Neural cell (in vitro differentiated cells): ENCODE measurements at regions not wholly inside any gene's neighbourhood (a gene's known extent, or its start where the extent isn't known, plus 50 kb on each side); places are given as distances from the start of the nearest gene placed in this dataset.

Source experiments
- H2AFZ ChIP-seq: fragments of 200-600, 300-800 bp; sonication (generic), shearing (Covaris generic); 2 replicates; pipeline ENCODE4 v1.6.0; 2014; ENCODE audit warnings: low read depth, mild to moderate bottlenecking, antibody characterized with exemption, low read length, moderate library complexity
- H3F3A ChIP-seq: fragments of 200-600 bp; shearing (Covaris generic); 2 replicates; pipeline ENCODE4 v1.6.1; 2016; ENCODE audit warnings: mild to moderate bottlenecking, moderate library complexity, mixed read lengths, antibody characterized with exemption, low read length; ENCODE audit not compliant: insufficient read depth, poor library complexity, severe bottlenecking
- H3K27ac ChIP-seq: fragments of 200-600, 300-800 bp; sonication (generic), shearing (Covaris generic); 2 replicates; pipeline ENCODE4 v1.5.1; 2014; ENCODE audit warnings: mild to moderate bottlenecking, low read length, moderate library complexity
- H3K27me3 ChIP-seq: fragments of 300-800, 200-600 bp; sonication (generic), shearing (Covaris generic); 2 replicates; pipeline ENCODE4 v1.6.0; 2014; ENCODE audit warnings: mild to moderate bottlenecking, low read depth, low read length, moderate library complexity; ENCODE audit not compliant: insufficient read depth
- H3K36me3 ChIP-seq: fragments of 300-800, 200-600 bp; sonication (generic), shearing (Covaris generic); 2 replicates; pipeline ENCODE4 v1.5.1; 2014; ENCODE audit warnings: mild to moderate bottlenecking, antibody characterized with exemption, low read length, moderate library complexity; ENCODE audit not compliant: insufficient read depth
- H3K4me2 ChIP-seq: fragments of 300-800, 200-600 bp; sonication (generic), shearing (Covaris generic); 2 replicates; pipeline ENCODE4 v1.6.0; 2014; ENCODE audit warnings: mild to moderate bottlenecking, low read length
- H3K4me3 ChIP-seq: fragments of 300-800, 200-600 bp; sonication (generic), shearing (Covaris generic); 2 replicates; pipeline ENCODE4 v1.5.1; 2014; ENCODE audit warnings: mild to moderate bottlenecking, low read length, moderate library complexity
- H3K79me2 ChIP-seq: fragments of 200-600 bp; shearing (Covaris generic); replicated peaks from 2 replicates; pipeline ENCODE4 v1.6.0; 2014; ENCODE audit warnings: mild to moderate bottlenecking, low read length, moderate library complexity; ENCODE audit not compliant: insufficient read depth
- H3K9ac ChIP-seq: fragments of 300-800, 200-600 bp; sonication (generic), shearing (Covaris generic); 2 replicates; pipeline ENCODE4 v1.6.1; 2016; ENCODE audit warnings: mild to moderate bottlenecking, low read length, mixed read lengths
- H3K9me2 ChIP-seq: fragments of 200-600 bp; shearing (Covaris generic); 2 replicates; pipeline ENCODE4 v1.6.1; 2016; ENCODE audit warnings: mild to moderate bottlenecking, low read length, mixed read lengths; ENCODE audit not compliant: insufficient read depth
- H3K9me3 ChIP-seq: fragments of 200-600, 300-800 bp; sonication (generic), shearing (Covaris generic); 2 replicates; pipeline ENCODE4 v1.6.1; 2016; ENCODE audit warnings: mild to moderate bottlenecking, mixed run types, low read length, moderate library complexity, mixed read lengths
- H4K20me1 ChIP-seq: fragments of 200-600 bp; shearing (Covaris generic); 2 replicates; pipeline ENCODE4 v1.6.1; 2016; ENCODE audit warnings: mild to moderate bottlenecking, mixed run types; ENCODE audit not compliant: insufficient read depth
- CTCF ChIP-seq: fragments of 450-650 bp; IDR thresholded peaks from 2 replicates; pipeline ENCODE4 v1.5.1; 2014; ENCODE audit warnings: antibody characterized with exemption, mild to moderate bottlenecking, moderate library complexity; ENCODE audit not compliant: poor library complexity, severe bottlenecking
- EP300 ChIP-seq: fragments of 450-650 bp; conservative IDR thresholded peaks from 2 replicates; pipeline ENCODE4 v1.6.1; 2014; ENCODE audit warnings: antibody characterized with exemption, mild to moderate bottlenecking, moderate library complexity; ENCODE audit not compliant: poor library complexity, severe bottlenecking
- EZH2 ChIP-seq: fragments of 200-600, 300-800 bp; shearing (Covaris generic), sonication (generic); IDR thresholded peaks from 2 replicates; pipeline ENCODE4 v1.6.1; 2014; ENCODE audit warnings: antibody characterized with exemption, low read length, borderline replicate concordance, mild to moderate bottlenecking; ENCODE audit not compliant: insufficient read depth, poor library complexity, severe bottlenecking
- MXI1 ChIP-seq: fragments of 450-650 bp; conservative IDR thresholded peaks from 2 replicates; pipeline ENCODE4 v1.6.1; 2014; ENCODE audit warnings: antibody characterized with exemption, mild to moderate bottlenecking; ENCODE audit not compliant: poor library complexity, severe bottlenecking
- POLR2AphosphoS5 ChIP-seq: IDR thresholded peaks from 2 replicates; pipeline ENCODE4 v1.6.1; 2012
- RAD21 ChIP-seq: fragments of 450-650 bp; conservative IDR thresholded peaks from 2 replicates; pipeline ENCODE4 v1.6.1; 2014; ENCODE audit warnings: antibody characterized with exemption, mild to moderate bottlenecking, moderate library complexity
- SMC3 ChIP-seq: fragments of 450-650 bp; conservative IDR thresholded peaks from 2 replicates; pipeline ENCODE4 v1.6.1; 2014; ENCODE audit warnings: antibody characterized with exemption, mild to moderate bottlenecking, moderate library complexity; ENCODE audit not compliant: poor library complexity
- TAF1 ChIP-seq: IDR thresholded peaks from 2 replicates; pipeline ENCODE4 v1.6.1; 2012; ENCODE audit warnings: low read depth
- TF ChIP-seq, protein P1 (sequence below): IDR thresholded peaks from 2 replicates; pipeline ENCODE4 v1.6.1; 2012; ENCODE audit warnings: borderline replicate concordance

DNA sequence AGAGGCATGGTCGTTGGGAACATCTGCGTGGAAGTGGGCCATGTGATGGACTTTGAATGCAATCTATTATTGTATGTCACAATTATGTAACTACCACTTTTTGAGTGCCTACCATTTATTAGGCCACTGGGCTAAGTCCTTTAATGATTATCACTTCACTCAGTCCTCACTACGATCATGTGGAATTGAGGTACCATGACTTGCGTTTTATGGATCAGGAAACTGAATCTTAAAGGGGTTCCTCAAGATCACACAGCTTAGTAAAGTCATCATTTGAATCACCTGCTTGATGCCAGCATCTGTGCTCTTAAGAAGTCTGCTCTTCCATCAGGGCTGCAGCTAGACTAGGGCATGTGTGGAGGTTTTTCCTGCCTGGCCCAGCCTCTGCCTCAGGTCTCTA is 136.7 kb downstream of the DAD1 start:
- no peak overlapping the region for H3K9ac ChIP-seq
- H3K4me2 ChIP-seq, result no peak overlapping the region
- no peak overlapping the region for H3K4me3 ChIP-seq
- no peaks in the 10 kb centered on the region for H3K79me2 ChIP-seq
- no peak overlapping the region for H2AFZ ChIP-seq
- H3K9me2 ChIP-seq, result peaks cover 2% of the 10 kb centered on the region
- no peaks in the 10 kb centered on the region for H4K20me1 ChIP-seq
- no peak overlapping the region for H3K27ac ChIP-seq
- H3K27me3 ChIP-seq, result no peaks in the 10 kb centered on the region
- no peaks in the 10 kb centered on the region for H3K36me3 ChIP-seq
- no peaks in the 10 kb centered on the region for H3K9me3 ChIP-seq
- TF ChIP-seq, protein P1, sequence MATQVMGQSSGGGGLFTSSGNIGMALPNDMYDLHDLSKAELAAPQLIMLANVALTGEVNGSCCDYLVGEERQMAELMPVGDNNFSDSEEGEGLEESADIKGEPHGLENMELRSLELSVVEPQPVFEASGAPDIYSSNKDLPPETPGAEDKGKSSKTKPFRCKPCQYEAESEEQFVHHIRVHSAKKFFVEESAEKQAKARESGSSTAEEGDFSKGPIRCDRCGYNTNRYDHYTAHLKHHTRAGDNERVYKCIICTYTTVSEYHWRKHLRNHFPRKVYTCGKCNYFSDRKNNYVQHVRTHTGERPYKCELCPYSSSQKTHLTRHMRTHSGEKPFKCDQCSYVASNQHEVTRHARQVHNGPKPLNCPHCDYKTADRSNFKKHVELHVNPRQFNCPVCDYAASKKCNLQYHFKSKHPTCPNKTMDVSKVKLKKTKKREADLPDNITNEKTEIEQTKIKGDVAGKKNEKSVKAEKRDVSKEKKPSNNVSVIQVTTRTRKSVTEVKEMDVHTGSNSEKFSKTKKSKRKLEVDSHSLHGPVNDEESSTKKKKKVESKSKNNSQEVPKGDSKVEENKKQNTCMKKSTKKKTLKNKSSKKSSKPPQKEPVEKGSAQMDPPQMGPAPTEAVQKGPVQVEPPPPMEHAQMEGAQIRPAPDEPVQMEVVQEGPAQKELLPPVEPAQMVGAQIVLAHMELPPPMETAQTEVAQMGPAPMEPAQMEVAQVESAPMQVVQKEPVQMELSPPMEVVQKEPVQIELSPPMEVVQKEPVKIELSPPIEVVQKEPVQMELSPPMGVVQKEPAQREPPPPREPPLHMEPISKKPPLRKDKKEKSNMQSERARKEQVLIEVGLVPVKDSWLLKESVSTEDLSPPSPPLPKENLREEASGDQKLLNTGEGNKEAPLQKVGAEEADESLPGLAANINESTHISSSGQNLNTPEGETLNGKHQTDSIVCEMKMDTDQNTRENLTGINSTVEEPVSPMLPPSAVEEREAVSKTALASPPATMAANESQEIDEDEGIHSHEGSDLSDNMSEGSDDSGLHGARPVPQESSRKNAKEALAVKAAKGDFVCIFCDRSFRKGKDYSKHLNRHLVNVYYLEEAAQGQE, result no peak
- TF ChIP-seq EP300 (no peak), POLR2AphosphoS5 (no peak), EZH2 (no peak), TAF1 (no peak), CTCF (no peak), SMC3 (no peak), RAD21 (no peak), MXI1 (no peak)
- no peaks in the 10 kb centered on the region for H3F3A ChIP-seq

GRCh38 chr14:22450266-22450665 is 138.8 kb downstream of the DAD1 start:
- TF ChIP-seq EZH2 (no peak), CTCF (no peak), POLR2AphosphoS5 (no peak), RAD21 (no peak), EP300 (no peak), TAF1 (no peak), MXI1 (no peak), SMC3 (no peak)
- TF ChIP-seq, protein P1, result no peak
- Histone ChIP-seq H3K36me3 (no peaks in the 10 kb centered on the region), H3K27me3 (no peaks in the 10 kb centered on the region), H3K79me2 (no peaks in the 10 kb centered on the region), H3K9ac (no peak overlapping the region), H3K27ac (no peak overlapping the region), H3F3A (no peaks in the 10 kb centered on the region), H3K9me3 (no peaks in the 10 kb centered on the region), H3K4me3 (no peak overlapping the region), H4K20me1 (no peaks in the 10 kb centered on the region), H2AFZ (no peak overlapping the region), H3K9me2 (peaks cover 2% of the 10 kb centered on the region), H3K4me2 (no peak overlapping the region)
